Fibroblast of skin of abdomen (primary cell): ENCODE measurements at regions not wholly inside any gene's neighbourhood (a gene's known extent, or its start where the extent isn't known, plus 50 kb on each side); places are given as distances from the start of the nearest gene placed in this dataset.
"Not testable (repeated sequence)": the region's sequence is repeated elsewhere in the genome, so short reads cannot be mapped to it uniquely, and the experiment has no call there.

Source experiments
- DNase-seq: peaks from one replicate; pipeline ENCODE4 v3.0.0-alpha.2; 2013

DNA sequence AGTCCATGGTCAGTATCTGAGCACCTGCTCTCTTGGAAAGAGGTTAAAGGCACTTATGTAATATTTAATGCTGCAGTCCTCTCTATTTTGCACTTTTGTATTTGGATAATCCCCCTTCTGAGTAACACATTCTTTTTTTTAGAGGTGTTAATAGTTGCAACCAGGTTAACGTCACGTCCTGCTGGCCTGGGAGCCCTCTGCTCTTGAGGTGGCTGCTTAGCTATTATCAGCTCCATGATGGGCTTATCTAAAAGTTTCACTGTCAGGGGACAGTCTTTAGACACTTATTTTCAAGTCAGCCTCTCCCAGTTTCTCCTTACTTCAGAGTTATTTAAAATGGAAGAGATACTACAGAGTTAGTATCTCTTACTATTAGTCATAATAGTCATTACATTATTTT, 795.5 kb upstream of the CDH18 start:
- DNase-seq, result not testable (repeated sequence)

DNA sequence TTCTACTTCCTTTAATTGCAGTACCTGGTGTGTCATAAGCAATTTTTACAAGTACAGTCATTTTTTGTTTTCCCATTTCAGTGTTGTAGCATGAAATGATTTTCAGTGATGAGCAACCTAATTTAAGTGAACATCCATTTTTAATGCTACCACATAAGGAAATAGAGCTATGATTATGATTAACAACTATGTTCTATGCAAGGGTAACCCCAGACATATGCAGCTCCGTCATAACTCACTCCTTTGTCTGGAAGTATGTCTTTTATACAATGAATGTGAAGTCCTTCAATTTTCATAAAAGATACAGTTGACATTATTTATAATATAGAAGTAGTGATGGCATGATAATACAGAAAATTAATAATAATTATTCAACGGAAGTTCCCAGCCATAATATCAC, 783.3 kb upstream of the CDH18 start:
- DNase-seq, result not testable (repeated sequence)

DNA sequence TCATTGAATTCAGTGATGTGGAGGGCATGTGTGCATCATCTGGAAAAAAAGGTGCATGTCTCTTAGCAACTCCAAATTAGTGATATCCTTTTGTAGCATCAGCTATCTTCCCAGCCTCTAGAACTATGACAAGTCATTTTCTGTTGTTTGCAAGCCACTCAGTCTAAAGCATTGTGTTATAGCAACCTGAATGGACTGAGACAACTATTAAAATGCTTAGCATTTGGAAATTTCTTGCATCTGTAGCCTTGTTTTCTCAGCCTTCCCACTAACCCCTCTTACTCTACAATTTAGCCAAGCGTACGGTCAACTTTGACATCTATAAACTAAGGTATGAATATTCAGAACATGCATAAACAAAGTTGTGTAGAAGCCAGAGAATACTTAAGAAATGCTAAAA, 777.1 kb upstream of the CDH18 start:
- DNase-seq, result not testable (repeated sequence)

GRCh38 chr5:20759459-20759858, 771.5 kb upstream of the CDH18 start:
- DNase-seq, result not testable (repeated sequence)

GRCh38 chr5:20752179-20752578, 764.2 kb upstream of the CDH18 start:
- not testable (repeated sequence) for DNase-seq

DNA sequence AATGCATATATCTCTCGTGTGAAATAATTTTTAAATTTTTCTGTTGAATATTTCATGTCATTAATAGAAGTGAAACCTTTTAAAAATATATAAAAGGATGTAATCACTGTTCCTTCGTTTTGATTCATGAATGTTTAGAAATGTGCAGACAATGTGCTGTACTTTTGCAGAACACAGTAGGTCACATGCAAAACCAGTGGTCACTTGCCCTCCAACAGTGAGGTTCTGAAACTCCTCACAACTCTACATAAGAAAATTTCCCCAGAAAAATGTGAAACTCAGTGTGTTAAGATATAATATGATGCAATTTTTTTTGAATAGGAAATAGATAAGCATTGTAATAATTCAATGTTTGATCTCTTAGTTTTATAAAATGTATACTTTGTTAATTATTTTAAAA, 747.7 kb upstream of the CDH18 start:
- DNase-seq, result not testable (repeated sequence)

DNA sequence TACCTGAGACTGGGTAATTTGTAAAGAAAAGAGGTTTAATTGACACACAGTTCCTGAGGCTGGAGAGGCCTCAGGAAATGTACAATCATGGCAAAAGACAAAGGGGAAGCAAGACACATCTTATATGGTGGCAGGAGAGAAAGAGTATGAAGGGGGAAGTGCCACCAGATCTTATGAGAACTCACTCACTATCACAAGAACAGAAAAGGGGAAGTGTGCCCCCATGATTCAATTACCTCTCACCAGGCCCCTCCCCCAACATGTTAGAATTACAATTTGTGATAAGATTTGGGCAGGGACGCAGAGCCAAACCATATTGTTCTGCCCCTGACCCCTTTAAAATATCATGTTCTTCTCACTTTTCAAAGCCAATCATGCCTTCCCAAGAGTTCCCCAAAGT, 744.2 kb upstream of the CDH18 start:
- not testable (repeated sequence) for DNase-seq

DNA sequence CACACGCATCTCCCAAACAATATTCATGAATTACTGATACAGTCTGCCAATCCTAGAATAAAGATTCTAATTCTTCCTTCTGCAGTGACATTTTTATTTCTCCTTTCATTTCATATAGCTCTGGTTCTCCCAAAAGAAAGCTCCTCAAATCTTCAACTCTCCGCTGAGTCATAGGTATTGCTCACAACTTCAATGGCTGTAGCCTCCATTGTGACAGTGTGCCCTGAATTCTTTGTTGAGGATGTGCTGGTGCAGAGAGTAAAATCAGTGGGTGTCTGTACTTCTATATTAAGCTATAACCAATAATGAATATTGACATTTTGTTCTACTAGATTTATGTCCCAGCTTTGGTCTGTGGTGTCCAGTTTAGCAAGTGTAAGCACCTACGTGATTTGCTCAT, 733.3 kb upstream of the CDH18 start:
- not testable (repeated sequence) for DNase-seq

DNA sequence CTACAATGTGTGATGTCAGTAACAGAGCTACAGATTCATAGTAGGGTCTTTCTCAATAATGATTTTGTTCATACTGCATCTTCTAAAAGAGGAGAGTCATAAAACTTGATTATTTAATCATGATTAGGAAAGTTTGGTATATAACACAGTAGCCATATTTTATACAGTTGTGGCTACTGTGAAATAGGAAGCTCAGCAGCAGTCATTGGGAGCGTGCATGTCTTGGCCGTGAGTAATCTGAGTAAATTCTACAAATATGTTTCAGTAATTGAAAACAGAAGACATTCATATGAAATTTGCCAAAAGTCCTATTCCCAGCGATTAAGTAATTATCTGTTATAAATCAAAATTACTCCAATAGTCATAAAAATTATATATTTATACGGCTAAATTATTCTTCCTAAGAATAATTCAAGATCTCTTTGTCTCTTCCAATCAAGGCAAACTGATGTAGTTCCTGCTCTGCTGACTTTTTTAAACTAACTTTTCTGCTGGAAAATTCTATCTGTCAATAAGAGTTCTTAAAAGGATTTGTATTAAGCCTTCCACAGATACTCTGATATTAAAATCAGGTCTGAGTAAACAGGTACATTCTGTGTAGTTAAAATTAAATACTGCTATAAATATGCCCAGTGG, 723.6 kb upstream of the CDH18 start:
- DNase-seq, result peak; percentile 40

- not testable (repeated sequence) for DNase-seq
Measured at GRCh38 chr5:20707634-20708033, 719.6 kb upstream of the CDH18 start.

DNA sequence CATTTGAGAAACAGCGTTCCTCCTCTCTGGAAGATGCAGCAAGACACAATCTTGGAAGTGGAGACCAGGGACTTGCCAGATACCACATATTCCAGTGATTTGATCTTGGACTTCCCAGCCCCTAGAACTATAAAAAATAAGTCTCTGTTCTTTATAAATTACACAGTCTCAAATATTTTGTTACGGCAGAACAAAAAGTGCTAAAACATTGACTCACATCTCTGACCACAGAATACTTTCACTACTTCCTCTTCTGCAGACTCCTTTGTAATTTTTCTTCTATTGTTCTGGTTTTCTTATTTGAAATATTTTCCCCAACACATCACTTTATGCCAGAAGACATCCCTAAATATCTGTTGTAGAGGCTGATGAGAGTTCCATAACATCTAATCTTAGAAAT, 706.1 kb upstream of the CDH18 start:
- no peak for DNase-seq

GRCh38 chr5:20692913-20693312, 704.9 kb upstream of the CDH18 start:
- DNase-seq, result no peak

DNA sequence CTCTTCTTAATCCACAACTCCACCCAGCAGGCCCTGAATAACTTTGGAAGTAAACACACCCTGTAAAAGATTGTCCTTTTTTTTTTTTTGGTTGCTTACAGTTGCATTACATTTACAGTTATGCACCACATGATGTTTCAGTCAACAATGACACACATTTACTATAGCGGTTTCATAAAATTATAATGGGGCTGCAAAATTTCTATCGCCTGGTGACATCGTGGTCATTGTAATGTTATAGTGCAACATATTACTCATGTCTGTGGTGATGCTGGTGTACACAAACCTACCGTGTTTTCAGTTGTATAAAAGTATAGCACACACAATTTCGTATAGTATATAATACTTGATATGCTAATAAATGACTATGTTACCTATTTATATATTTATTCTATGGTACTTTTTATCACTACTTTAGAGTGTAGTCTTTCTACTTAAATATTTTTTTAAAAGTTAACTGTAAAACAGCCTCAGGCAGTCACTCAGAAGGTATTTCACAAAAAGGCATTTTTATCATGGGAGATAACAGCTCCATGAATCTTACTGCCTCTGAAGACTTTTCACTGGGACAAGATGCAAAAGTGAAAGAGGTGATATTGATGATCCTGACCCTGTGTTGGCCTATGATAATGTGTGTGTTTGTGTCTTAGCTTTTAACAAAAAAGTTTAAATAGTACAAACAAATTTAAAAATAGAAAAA, 695.4 kb upstream of the CDH18 start:
- DNase-seq, result no peak

GRCh38 chr5:20680718-20681302, 692.8 kb upstream of the CDH18 start:
- no peak for DNase-seq

DNA sequence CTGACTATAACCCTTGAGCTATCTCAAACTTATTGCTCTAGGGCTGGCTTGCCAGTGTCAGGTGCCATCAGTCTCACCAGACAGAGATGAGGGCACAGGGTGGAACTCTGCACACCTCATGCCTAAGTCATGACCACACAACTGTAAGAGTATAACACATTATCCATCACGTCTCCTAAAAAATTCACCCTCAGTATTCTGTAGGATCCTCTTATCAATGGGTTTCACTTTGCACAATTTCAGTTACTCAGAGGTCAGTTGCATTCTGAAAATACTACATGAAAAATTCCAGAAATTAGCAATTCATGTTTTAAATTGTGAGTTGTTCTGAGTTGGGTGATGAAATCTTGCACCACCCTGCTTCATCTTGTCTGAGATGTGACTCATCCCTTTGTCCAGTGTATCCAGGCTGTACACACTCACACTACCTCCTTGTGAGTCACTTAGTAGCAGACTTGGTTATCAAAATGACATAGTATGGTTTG, 690.9 kb upstream of the CDH18 start:
- peak; percentile 98 for DNase-seq

DNA sequence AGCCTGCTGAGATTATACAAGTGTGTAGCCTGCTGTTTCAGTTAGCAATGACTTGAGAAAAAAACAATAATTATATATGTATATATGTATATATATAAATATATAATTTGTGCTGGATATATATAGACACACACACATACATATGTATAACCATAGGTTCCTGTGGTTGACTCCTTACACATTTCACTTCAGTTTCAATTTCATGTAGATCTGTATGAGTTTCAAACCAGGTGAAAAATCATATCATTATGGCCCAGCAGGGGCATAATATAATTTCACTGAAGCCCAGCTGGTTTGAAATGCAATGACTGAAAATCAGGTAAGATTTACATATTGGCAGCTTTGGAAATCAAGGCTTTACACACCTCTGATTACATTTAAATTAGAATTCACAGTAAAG, 690.4 kb upstream of the CDH18 start:
- no peak for DNase-seq

DNA sequence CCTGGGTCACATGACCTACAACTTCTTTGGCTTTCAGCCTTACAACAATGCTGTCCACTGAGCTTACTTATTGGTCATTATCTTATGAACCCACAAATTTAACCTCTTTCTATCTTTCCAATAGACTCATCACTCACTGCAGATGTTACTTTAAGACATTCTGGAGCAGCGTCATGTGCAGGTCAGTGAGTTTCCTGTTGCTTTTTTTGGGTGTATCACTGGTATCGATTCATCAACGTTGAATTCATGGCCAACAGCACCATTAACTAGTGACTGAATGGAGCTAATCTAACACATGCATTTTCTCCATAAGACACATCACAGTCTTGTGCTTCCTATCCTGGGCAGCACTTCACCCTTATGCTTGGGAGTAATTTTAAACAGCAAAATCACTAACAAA, 672.6 kb upstream of the CDH18 start:
- no peak for DNase-seq

DNA sequence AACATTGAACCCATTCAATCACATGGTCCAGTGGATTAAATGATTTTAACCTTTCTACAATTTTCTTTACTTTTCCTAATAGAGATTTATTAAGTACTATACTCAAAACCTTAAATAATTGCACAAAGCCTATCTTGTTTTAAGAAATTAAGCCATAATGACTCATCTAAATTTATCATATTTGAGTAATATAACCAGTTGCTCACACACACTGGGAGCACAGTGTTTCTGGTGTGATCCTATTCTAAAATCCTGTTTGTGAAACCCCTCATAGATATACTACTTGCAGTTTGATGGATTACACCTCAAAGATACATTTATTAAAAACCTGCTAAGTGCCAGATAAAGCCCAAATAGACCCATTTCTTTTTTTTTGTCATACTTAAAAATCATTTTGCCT, 668.3 kb upstream of the CDH18 start:
- no peak for DNase-seq

DNA sequence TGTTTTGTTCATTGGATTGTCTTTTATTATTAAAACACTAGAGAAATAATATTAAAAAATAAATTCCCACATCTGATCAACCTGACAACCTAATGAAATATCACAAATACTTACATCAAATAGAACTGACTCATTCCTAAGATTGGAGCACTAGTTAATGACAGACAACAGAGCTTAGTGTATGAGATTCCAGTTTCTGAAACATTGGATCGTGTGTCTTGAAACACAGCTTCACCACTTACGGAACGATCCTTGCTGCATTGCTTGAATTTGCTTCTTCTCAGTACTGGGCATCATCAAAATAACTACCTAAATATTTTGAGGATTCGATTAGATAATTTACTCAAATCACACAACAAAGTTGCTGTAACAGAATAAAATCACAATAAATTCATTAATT, 667.2 kb upstream of the CDH18 start:
- DNase-seq, result no peak

GRCh38 chr5:20654746-20655145, 666.7 kb upstream of the CDH18 start:
- no peak for DNase-seq

DNA sequence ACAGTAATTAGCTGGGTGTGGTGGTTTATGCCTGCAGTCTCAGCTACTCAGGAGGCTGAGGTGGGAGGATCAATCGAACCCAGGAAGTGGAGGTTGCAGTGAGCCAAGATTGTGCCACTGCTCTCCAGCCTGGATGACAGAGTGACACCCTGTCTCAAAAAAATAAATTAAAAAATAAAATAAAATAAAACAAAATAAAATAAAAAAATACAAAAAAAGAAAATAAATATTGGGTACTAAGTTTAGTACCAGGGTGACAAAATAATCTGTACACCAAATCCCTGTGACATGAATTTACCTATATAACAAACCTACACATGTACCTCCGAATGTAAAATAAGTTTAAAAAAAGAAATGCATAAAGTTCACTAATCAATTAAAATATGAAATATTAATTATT, 666.0 kb upstream of the CDH18 start:
- DNase-seq, result no peak

GRCh38 chr5:20649966-20650365, 662.0 kb upstream of the CDH18 start:
- no peak for DNase-seq

DNA sequence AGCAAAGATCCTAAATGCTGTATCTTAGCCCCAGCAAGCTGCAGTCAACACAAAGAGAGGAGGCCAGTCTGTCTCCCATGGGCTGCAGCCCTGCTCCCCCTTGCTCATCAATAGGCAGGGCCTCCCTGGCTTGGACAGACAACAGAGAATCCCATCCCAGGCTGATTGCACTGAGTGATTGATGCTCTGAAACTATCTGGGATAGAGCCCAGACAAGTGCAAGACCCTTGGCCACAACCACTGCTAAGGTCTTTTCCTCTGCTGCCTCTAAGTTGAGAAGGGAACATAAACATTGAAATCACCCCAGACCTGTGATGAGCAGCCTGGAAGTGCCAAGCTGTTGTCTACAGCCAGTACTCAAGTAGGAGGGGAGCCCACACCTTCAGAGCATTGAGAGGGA, 661.0 kb upstream of the CDH18 start:
- DNase-seq, result no peak

- no peak for DNase-seq
Measured at GRCh38 chr5:20636686-20637085, 648.7 kb upstream of the CDH18 start.
